Liver (tissue), 8 donors: ENCODE measurements at regions not wholly inside any gene's neighbourhood (a gene's known extent, or its start where the extent isn't known, plus 50 kb on each side); places are given as distances from the start of the nearest gene placed in this dataset.

Experiments used
- DNase-seq: peaks from one replicate; pipeline ENCODE4 v3.0.0-alpha.2; 2017; ENCODE audit warnings: low spot score
- H3K27ac ChIP-seq, 2 donors: one replicate each; pipeline ENCODE4 v1.7.0; 2013; ENCODE audit warnings: inconsistent platforms in 2 of 2, low read length in 2 of 2, control low read depth in 1 of 2, low read depth in 1 of 2, mild to moderate bottlenecking in 1 of 2
- H3K27me3 ChIP-seq, 4 donors: one replicate each; pipeline versions ENCODE4 v1.6.1 to v1.7.0; 2013; ENCODE audit warnings: low read length in 3 of 4, inconsistent platforms in 1 of 4, mild to moderate bottlenecking in 1 of 4, moderate library complexity in 1 of 4; ENCODE audit not compliant: control insufficient read depth in 4 of 4, insufficient read depth in 4 of 4
- H3K36me3 ChIP-seq, 4 donors: one replicate each; pipeline versions ENCODE4 v1.6.1 to v1.7.0; 2013; ENCODE audit warnings: low read length in 3 of 4, mild to moderate bottlenecking in 3 of 4, low read depth in 1 of 4, moderate library complexity in 1 of 4; ENCODE audit not compliant: control insufficient read depth in 4 of 4, insufficient read depth in 3 of 4
- H3K4me1 ChIP-seq, 4 donors: one replicate each; pipeline versions ENCODE4 v1.6.1 to v1.7.0; 2013; ENCODE audit warnings: low read length in 3 of 4, mild to moderate bottlenecking in 3 of 4, moderate library complexity in 1 of 4; ENCODE audit not compliant: control insufficient read depth in 4 of 4, insufficient read depth in 4 of 4
- H3K4me3 ChIP-seq, 3 donors: one replicate each; pipeline versions ENCODE4 v1.6.1 to v1.7.0; 2013; ENCODE audit warnings: low read length in 3 of 3, control low read depth in 1 of 3, low read depth in 1 of 3, mild to moderate bottlenecking in 1 of 3
- H3K9ac ChIP-seq, 2 donors: one replicate each; pipeline ENCODE4 v1.7.0; 2013; ENCODE audit warnings: low read length in 2 of 2, mild to moderate bottlenecking in 2 of 2, moderate library complexity in 2 of 2, control low read depth in 1 of 2, low read depth in 1 of 2
- H3K9me3 ChIP-seq, 4 donors: one replicate each; pipeline versions ENCODE4 v1.6.1 to v1.7.0; 2013; ENCODE audit warnings: low read length in 3 of 4; ENCODE audit not compliant: control insufficient read depth in 4 of 4
- ATF3 ChIP-seq: IDR thresholded peaks from 2 replicates; pipeline ENCODE4 v1.6.1; 2016; ENCODE audit warnings: antibody characterized with exemption
- EGR1 ChIP-seq, 2 donors: IDR thresholded peaks; 2 replicates each; pipeline ENCODE4 v1.6.1; 2016 to 2018; ENCODE audit warnings: antibody characterized with exemption in 2 of 2, low read depth in 2 of 2
- FOXA1 ChIP-seq: IDR thresholded peaks from 2 replicates; pipeline ENCODE4 v1.6.1; 2016; ENCODE audit warnings: antibody characterized with exemption
- FOXA2 ChIP-seq: IDR thresholded peaks from 2 replicates; pipeline ENCODE4 v1.6.1; 2016; ENCODE audit warnings: antibody characterized with exemption
- GABPA ChIP-seq, 2 donors: IDR thresholded peaks in 1 of 2; conservative IDR thresholded peaks in 1 of 2; 2 replicates each; pipeline ENCODE4 v1.6.1; 2016; ENCODE audit warnings: antibody characterized with exemption in 2 of 2, mild to moderate bottlenecking in 1 of 2, moderate library complexity in 1 of 2
- HNF4A ChIP-seq, 2 donors: conservative IDR thresholded peaks; 2 replicates each; pipeline ENCODE4 v1.6.1; 2016; ENCODE audit warnings: antibody characterized with exemption in 2 of 2, mild to moderate bottlenecking in 2 of 2
- HNF4G ChIP-seq: IDR thresholded peaks from 2 replicates; pipeline ENCODE4 v1.6.1; 2016; ENCODE audit warnings: antibody characterized with exemption
- JUND ChIP-seq, 2 donors: IDR thresholded peaks; 2 replicates each; pipeline ENCODE4 v1.6.1; 2016; ENCODE audit warnings: antibody characterized with exemption in 2 of 2
- RAD21 ChIP-seq, 2 donors: IDR thresholded peaks; 2 replicates each; pipeline ENCODE4 v1.6.1; 2016; ENCODE audit warnings: antibody characterized with exemption in 2 of 2, mild to moderate bottlenecking in 2 of 2
- REST ChIP-seq: IDR thresholded peaks from 2 replicates; pipeline ENCODE4 v1.6.1; 2016; ENCODE audit warnings: antibody characterized with exemption, mild to moderate bottlenecking
- RXRA ChIP-seq, 2 donors: IDR thresholded peaks; 2 replicates each; pipeline ENCODE4 v1.6.1; 2017 to 2018; ENCODE audit warnings: antibody characterized with exemption in 2 of 2, mild to moderate bottlenecking in 1 of 2
- SP1 ChIP-seq: IDR thresholded peaks from 2 replicates; pipeline ENCODE4 v1.6.1; 2018; ENCODE audit warnings: antibody characterized with exemption, mild to moderate bottlenecking
- TAF1 ChIP-seq: conservative IDR thresholded peaks from 2 replicates; pipeline ENCODE4 v1.6.1; 2016; ENCODE audit warnings: antibody characterized with exemption, mild to moderate bottlenecking
- YY1 ChIP-seq: IDR thresholded peaks from 2 replicates; pipeline ENCODE4 v1.6.1; 2016; ENCODE audit warnings: antibody characterized with exemption, mild to moderate bottlenecking
- WGBS: extraction: QIAGEN DNeasy Blood & Tissue Kit; methylation state at CpG from one replicate; pipeline ENCODE4 v1.1.7; 2013; 5-methylcytosine and 5-hydroxymethylcytosine counted together
- TF ChIP-seq, protein P1 (sequence below): fragments of 150-350 bp; IDR thresholded peaks from 2 replicates; pipeline ENCODE4 v1.5.1; 2017; ENCODE audit warnings: improper control_type of control experiment, low read depth, low read length; ENCODE audit not compliant: missing input control
- donor health status: healthy.
- donor health status: healthy.
- donor health status: healthy.
- donor health status: healthy.
- donor health status: healthy.

- WGBS: 39% methylated on average over 9 of the region's 9 CpGs
- no peak overlapping the region for H3K4me3 ChIP-seq
- H3K36me3 ChIP-seq: no peaks in the 10 kb centered on the region
- no peak for DNase-seq
- TF ChIP-seq ATF3 (no peak), YY1 (no peak), RXRA (IDR thresholded peaks at IDR 0.05) (no peak)
- H3K4me1 ChIP-seq: no peaks in the 10 kb centered on the region
- H3K9ac ChIP-seq: no peak overlapping the region
- no peaks in the 10 kb centered on the region for H3K27me3 ChIP-seq
- H3K9me3 ChIP-seq: no peaks in the 10 kb centered on the region
- H3K27ac ChIP-seq: no peak overlapping the region
Observed at GRCh38 chr4:181827246-181827645, 416.0 kb upstream of the TENM3 start.

DNA sequence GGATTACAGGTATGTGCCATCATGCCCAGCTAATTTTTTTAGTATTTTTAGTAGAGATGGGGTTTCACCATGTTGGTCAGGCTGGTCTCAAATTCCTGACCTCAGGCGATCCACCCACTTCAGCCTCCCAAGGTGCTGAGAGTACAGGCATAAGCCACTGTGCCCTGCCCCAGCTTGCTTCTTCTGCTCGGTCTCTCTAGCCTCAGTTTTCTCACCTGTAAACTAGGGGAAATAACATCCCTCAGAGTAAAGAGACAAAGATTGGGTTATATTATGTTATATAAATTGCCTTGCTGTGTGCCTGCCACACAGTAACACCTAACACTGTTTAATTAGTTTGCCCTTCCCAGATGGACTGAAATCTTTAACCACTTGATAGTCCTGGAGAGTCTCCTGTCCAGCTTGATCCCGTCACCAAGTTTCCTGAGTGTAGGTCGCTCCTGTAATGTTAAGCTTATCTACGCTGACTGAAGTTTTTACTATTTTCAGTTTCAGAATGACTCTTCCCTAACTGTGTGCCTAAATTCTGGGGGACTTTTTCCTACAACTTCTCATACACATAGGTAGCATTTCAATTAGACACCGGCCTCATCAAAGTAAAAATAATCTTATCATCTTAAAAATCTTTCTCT is 412.7 kb upstream of the TENM3 start:
- H3K36me3 ChIP-seq: no peaks in the 10 kb centered on the region
- no peak overlapping the region for H3K27ac ChIP-seq
- no peaks in the 10 kb centered on the region for H3K9me3 ChIP-seq
- no peak overlapping the region for H3K9ac ChIP-seq
- no peak for DNase-seq
- no peaks in the 10 kb centered on the region for H3K27me3 ChIP-seq
- no peak overlapping the region for H3K4me3 ChIP-seq
- 52% methylated on average over 6 of the region's 6 CpGs for WGBS
- no peaks in the 10 kb centered on the region for H3K4me1 ChIP-seq
- no peak for TF ChIP-seq REST
- no peak for TF ChIP-seq EGR1 (IDR thresholded peaks at IDR 0.05; ENCODE audit: low read depth in 2 of 2)
- no peak for TF ChIP-seq YY1
- no peak for TF ChIP-seq FOXA2
- no peak for TF ChIP-seq SP1
- TF ChIP-seq RXRA (IDR thresholded peaks at IDR 0.05): no peak
- no peak for TF ChIP-seq RAD21 (IDR thresholded peaks at IDR 0.05)
- TF ChIP-seq FOXA1: no peak
- no peak for TF ChIP-seq JUND (IDR thresholded peaks at IDR 0.05)
- TF ChIP-seq HNF4A (conservative IDR thresholded peaks at IDR 0.05): no peak
- TF ChIP-seq TAF1: no peak
- TF ChIP-seq, protein P1, sequence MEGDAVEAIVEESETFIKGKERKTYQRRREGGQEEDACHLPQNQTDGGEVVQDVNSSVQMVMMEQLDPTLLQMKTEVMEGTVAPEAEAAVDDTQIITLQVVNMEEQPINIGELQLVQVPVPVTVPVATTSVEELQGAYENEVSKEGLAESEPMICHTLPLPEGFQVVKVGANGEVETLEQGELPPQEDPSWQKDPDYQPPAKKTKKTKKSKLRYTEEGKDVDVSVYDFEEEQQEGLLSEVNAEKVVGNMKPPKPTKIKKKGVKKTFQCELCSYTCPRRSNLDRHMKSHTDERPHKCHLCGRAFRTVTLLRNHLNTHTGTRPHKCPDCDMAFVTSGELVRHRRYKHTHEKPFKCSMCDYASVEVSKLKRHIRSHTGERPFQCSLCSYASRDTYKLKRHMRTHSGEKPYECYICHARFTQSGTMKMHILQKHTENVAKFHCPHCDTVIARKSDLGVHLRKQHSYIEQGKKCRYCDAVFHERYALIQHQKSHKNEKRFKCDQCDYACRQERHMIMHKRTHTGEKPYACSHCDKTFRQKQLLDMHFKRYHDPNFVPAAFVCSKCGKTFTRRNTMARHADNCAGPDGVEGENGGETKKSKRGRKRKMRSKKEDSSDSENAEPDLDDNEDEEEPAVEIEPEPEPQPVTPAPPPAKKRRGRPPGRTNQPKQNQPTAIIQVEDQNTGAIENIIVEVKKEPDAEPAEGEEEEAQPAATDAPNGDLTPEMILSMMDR: no peak

DNA sequence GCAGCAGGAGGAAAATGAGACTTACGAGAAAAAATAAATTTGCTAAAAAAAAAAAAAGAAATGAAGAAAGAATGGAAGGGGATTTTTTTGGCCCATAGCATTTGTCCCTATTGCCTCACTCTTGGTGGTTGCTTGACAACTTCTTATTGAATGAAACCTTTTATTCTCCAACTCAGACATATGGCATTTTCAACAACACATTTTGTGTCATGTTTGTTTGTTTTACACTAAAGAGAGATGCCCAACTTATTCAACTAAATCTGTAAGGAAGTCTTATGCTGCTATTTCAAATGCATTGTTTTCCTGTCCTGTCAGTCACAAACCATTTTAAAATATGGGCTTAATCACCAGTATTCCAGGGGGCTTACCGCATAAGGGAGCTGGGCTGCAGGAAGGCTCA is 409.1 kb upstream of the TENM3 start:
- no peak overlapping the region for H3K27ac ChIP-seq
- no peak for TF ChIP-seq ATF3
- TF ChIP-seq FOXA1: no peak
- no peak for TF ChIP-seq YY1
- TF ChIP-seq HNF4G: no peak
- TF ChIP-seq GABPA (IDR thresholded peaks at IDR 0.05 in 1 of 2, conservative IDR thresholded peaks at IDR 0.05 in 1 of 2): no peak
- no peak overlapping the region for H3K9ac ChIP-seq
- H3K9me3 ChIP-seq: no peaks in the 10 kb centered on the region
- H3K4me3 ChIP-seq: no peak overlapping the region
- no peak for DNase-seq
- no peaks in the 10 kb centered on the region for H3K36me3 ChIP-seq
- no peaks in the 10 kb centered on the region for H3K27me3 ChIP-seq
- H3K4me1 ChIP-seq: no peaks in the 10 kb centered on the region
- 83% methylated on average over 2 of the region's 2 CpGs for WGBS
